Endothelial cell (in vitro differentiated cells): ENCODE measurements at regions not wholly inside any gene's neighbourhood (a gene's known extent, or its start where the extent isn't known, plus 50 kb on each side); places are given as distances from the start of the nearest gene placed in this dataset.

Experiments used
- DNase-seq: peaks from one replicate; pipeline ENCODE4 v3.0.0; 2021; ENCODE audit warnings: low spot score
- H3K27ac Mint-ChIP-seq: one replicate; pipeline ENCODE4 v1.8.0; 2021; ENCODE audit warnings: mixed read lengths, inconsistent platforms; ENCODE audit not compliant: unreplicated experiment
- H3K27me3 Mint-ChIP-seq: one replicate; pipeline ENCODE4 v1.8.0; 2021; ENCODE audit warnings: mild to moderate bottlenecking, moderate library complexity, mixed read lengths, inconsistent platforms; ENCODE audit not compliant: unreplicated experiment
- H3K36me3 Mint-ChIP-seq: one replicate; pipeline ENCODE4 v1.8.0; 2021; ENCODE audit warnings: mild to moderate bottlenecking, low read depth, mixed read lengths, inconsistent platforms; ENCODE audit not compliant: unreplicated experiment
- H3K4me1 Mint-ChIP-seq: one replicate; pipeline ENCODE4 v1.8.0; 2021; ENCODE audit warnings: mild to moderate bottlenecking, mixed read lengths, inconsistent platforms; ENCODE audit not compliant: unreplicated experiment
- H3K4me3 Mint-ChIP-seq: one replicate; pipeline ENCODE4 v1.8.0; 2021; ENCODE audit warnings: mild to moderate bottlenecking, mixed read lengths, inconsistent platforms; ENCODE audit not compliant: unreplicated experiment
- H3K9me3 Mint-ChIP-seq: one replicate; pipeline ENCODE4 v1.8.0; 2021; ENCODE audit warnings: mixed read lengths, inconsistent platforms; ENCODE audit not compliant: unreplicated experiment
- CTCF ChIP-seq: fragments of 200-600 bp; sonication (generic); IDR thresholded peaks from one replicate; pipeline ENCODE4 v1.5.0; 2021; ENCODE audit warnings: antibody characterized with exemption; ENCODE audit not compliant: unreplicated experiment

GRCh38 chrX:8052909-8053308 lies 118.2 kb downstream of the VCX2 start:
- H3K27ac Mint-ChIP-seq, result no peak overlapping the region
- peaks cover 1% of the 10 kb centered on the region for H3K27me3 Mint-ChIP-seq
- H3K9me3 Mint-ChIP-seq, result no peaks in the 10 kb centered on the region
- H3K36me3 Mint-ChIP-seq, result no peaks in the 10 kb centered on the region
- H3K4me1 Mint-ChIP-seq, result no peaks in the 10 kb centered on the region
- TF ChIP-seq CTCF, result no peak
- no peak overlapping the region for H3K4me3 Mint-ChIP-seq
- DNase-seq, result no peak

- no peaks in the 10 kb centered on the region for H3K36me3 Mint-ChIP-seq
- peaks cover 1% of the 10 kb centered on the region for H3K27me3 Mint-ChIP-seq
- H3K4me3 Mint-ChIP-seq, result no peak overlapping the region
- TF ChIP-seq CTCF, result no peak
- H3K27ac Mint-ChIP-seq, result no peak overlapping the region
- DNase-seq, result no peak
- H3K9me3 Mint-ChIP-seq, result no peaks in the 10 kb centered on the region
- no peaks in the 10 kb centered on the region for H3K4me1 Mint-ChIP-seq
Observed at GRCh38 chrX:8049827-8050226, 121.2 kb downstream of the VCX2 start.

GRCh38 chrX:8048466-8048865 lies 121.3 kb upstream of the PNPLA4 start:
- peaks cover 1% of the 10 kb centered on the region for H3K27me3 Mint-ChIP-seq
- no peak overlapping the region for H3K4me3 Mint-ChIP-seq
- H3K4me1 Mint-ChIP-seq, result no peaks in the 10 kb centered on the region
- H3K36me3 Mint-ChIP-seq, result no peaks in the 10 kb centered on the region
- no peak overlapping the region for H3K27ac Mint-ChIP-seq
- H3K9me3 Mint-ChIP-seq, result no peaks in the 10 kb centered on the region
- no peak for DNase-seq
- no peak for TF ChIP-seq CTCF

GRCh38 chrX:8044947-8045346 lies 117.7 kb upstream of the PNPLA4 start:
- H3K36me3 Mint-ChIP-seq, result no peaks in the 10 kb centered on the region
- no peak for TF ChIP-seq CTCF
- DNase-seq, result no peak
- peaks cover 1% of the 10 kb centered on the region for H3K27me3 Mint-ChIP-seq
- H3K9me3 Mint-ChIP-seq, result no peaks in the 10 kb centered on the region
- H3K4me1 Mint-ChIP-seq, result no peaks in the 10 kb centered on the region
- H3K4me3 Mint-ChIP-seq, result no peak overlapping the region
- H3K27ac Mint-ChIP-seq, result no peak overlapping the region

- Mint-ChIP-seq H3K4me3 (no peak overlapping the region), H3K36me3 (no peaks in the 10 kb centered on the region), H3K9me3 (no peaks in the 10 kb centered on the region), H3K27ac (no peak overlapping the region), H3K4me1 (no peaks in the 10 kb centered on the region), H3K27me3 (no peaks in the 10 kb centered on the region)
- TF ChIP-seq CTCF, result no peak
- DNase-seq, result no peak
Observed at GRCh38 chrX:8043546-8043945, 116.3 kb upstream of the PNPLA4 start.
